ENCODE measurements at regions not wholly inside any gene's neighbourhood (a gene's known extent, or its start where the extent isn't known, plus 50 kb on each side); places are given as distances from the start of the nearest gene placed in this dataset.

DNA sequence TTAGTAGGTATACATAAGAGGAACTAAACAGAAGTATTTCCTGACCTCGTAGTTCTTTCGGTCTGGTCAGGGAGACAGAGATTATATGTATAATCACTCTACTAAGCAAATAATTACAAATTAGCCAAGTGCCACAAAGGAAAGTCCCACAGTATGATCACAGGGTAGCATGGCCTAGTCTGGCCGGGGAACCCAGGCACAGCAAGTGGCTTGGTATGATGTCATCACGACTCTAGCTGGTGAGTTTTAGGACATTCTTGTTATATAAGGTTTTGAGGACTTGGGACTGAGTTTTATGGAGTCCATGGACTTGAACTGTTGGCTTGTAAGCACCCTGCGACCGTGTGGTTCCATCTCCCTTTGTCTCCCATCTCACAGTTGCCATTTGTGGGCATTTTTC lies 316.5 kb upstream of the ZFHX3 start:
- TF ChIP-seq, protein P1, sequence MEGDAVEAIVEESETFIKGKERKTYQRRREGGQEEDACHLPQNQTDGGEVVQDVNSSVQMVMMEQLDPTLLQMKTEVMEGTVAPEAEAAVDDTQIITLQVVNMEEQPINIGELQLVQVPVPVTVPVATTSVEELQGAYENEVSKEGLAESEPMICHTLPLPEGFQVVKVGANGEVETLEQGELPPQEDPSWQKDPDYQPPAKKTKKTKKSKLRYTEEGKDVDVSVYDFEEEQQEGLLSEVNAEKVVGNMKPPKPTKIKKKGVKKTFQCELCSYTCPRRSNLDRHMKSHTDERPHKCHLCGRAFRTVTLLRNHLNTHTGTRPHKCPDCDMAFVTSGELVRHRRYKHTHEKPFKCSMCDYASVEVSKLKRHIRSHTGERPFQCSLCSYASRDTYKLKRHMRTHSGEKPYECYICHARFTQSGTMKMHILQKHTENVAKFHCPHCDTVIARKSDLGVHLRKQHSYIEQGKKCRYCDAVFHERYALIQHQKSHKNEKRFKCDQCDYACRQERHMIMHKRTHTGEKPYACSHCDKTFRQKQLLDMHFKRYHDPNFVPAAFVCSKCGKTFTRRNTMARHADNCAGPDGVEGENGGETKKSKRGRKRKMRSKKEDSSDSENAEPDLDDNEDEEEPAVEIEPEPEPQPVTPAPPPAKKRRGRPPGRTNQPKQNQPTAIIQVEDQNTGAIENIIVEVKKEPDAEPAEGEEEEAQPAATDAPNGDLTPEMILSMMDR (conservative IDR thresholded peaks at IDR 0.05 in 1 of 2, IDR thresholded peaks at IDR 0.05 in 1 of 2; ENCODE audit: extremely low read depth in 1 of 2, insufficient read depth in 1 of 2, low read depth in 1 of 2, low read length in 2 of 2): no peak
- no peak for TF ChIP-seq EZH2 (IDR thresholded peaks at IDR 0.05; ENCODE audit: borderline replicate concordance, low read length)

Data from mammary epithelial cell (primary cell).